ENCODE measurements at regions not wholly inside any gene's neighbourhood (a gene's known extent, or its start where the extent isn't known, plus 50 kb on each side); places are given as distances from the start of the nearest gene placed in this dataset.

- no peak for TF ChIP-seq CTCF (IDR thresholded peaks at IDR 0.05; ENCODE audit: low read depth, low read length)
- no peak for TF ChIP-seq POLR2A (IDR thresholded peaks at IDR 0.05; ENCODE audit: extremely low read depth, insufficient read length)
Observed at GRCh38 chr5:68444048-68444447, 228.5 kb downstream of the PIK3R1 start.
